ENCODE measurements at regions not wholly inside any gene's neighbourhood (a gene's known extent, or its start where the extent isn't known, plus 50 kb on each side); places are given as distances from the start of the nearest gene placed in this dataset.

DNA sequence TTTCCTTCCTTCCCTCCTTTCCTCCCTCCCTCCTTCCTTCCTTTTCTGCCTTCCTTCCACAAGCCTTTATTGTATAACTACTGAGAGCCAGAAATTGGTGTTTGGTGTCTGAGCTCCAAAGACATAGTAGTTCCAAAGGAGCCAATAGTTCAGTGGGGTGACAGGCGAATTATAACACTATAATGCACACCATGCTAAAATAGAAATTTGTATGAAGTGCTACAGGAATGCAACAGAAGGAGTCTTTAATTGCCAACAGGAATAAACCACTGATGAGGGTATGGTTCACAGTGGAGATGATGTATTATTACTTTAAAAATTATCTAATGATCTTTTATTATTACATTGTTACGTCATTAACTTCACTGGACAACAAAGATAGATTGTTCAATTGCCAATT lies 158.8 kb upstream of the SP8 start:
- DNase-seq = no peak

DNA sequence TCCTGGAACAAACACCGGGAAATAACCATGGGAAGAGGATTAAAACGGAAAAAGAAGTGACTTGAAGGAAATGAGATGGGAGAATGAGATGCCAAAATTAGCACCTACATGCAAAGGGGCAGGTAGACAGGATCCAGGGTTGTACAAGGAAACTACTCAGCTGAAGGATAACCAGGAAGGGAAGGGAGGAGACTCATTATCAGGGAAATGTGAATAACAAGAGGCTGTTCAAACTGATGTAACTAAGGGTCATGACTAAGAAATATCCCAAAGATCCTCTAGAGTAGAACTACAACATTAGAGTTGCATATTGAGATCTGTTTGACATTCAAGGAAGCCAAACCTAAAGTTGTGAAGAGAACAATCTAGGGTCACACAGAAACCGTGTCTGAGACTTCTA lies 166.2 kb upstream of the SP8 start:
- no peak for DNase-seq

DNA sequence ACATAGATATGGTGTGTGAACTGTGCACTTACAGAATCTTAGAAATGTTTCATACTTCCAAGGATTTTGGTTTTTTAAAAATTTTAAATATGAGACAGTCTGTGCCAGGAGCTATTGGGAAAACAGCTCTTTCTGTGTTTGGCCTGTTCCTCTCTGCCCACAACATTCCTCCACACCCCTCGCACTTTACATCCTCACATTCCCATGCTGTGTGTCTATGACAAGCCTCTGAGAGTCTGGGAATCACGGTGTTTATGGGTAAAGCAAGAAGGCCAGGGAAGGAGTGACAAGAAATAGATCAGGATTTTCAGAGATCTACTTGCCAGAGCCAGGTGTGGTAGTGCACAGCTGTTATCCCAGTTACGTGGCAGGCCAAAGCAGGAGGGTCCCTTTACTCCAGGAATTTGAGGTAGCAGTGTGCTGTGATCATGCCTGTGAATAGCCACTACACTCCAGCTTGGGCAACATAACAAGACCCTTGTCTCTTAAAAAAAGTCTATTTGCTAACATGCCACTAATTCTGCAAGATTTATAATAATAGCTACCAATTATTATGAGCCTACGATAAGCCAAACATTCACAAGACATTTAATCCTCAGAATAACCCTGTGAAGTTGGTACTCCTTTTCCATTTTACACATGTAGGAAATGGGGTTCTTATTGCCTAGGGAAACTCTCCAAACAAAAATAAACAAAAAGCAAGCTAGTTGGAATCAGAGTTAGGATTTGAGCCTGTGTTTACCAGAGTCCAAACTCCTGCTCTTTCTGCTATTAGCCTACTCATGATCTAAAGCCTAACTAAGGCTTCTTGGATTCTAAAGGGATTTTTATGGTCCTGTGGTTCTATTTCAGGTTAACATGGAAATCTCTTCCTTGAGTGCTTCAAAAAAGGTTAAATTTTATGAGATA lies 168.3 kb upstream of the SP8 start:
- DNase-seq = no peak

DNA sequence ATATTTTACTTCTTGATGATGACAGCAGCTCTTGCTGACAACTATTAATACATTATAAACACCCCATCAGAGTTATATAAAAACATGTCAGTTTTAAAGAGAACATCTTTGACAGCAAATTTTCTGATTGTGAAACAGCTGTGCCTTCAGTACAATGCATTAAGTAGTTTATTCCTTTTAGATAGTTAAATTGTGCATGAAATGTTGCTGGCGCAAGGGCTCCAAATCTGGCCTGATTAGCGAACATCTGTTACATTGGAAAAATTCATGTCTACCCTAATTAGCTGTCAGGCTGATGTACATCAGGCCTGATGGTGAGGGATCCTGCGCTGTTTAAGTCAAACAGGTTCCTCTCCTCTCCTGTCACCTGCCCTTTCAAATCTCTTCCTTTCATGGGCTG lies 171.9 kb upstream of the SP8 start:
- no peak for DNase-seq

DNA sequence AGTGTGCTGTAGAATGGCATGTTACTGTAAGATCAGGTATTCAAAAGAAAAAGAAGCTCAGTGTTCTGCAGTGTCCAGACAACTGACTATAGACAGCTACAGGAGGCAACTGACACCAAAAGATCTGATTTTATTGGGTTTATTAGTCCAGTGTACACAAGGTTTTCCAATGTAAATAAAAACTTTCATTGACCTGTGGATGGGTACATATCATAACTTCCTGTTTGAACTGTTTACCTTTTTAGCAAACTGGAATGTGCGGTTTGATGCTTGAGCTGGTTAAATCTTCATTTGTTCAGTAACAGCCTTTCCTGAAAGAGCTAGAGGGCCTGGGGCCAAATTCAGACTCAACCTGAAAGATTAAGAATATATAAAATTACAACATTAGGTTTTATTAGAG lies 172.6 kb upstream of the SP8 start:
- no peak for DNase-seq

DNA sequence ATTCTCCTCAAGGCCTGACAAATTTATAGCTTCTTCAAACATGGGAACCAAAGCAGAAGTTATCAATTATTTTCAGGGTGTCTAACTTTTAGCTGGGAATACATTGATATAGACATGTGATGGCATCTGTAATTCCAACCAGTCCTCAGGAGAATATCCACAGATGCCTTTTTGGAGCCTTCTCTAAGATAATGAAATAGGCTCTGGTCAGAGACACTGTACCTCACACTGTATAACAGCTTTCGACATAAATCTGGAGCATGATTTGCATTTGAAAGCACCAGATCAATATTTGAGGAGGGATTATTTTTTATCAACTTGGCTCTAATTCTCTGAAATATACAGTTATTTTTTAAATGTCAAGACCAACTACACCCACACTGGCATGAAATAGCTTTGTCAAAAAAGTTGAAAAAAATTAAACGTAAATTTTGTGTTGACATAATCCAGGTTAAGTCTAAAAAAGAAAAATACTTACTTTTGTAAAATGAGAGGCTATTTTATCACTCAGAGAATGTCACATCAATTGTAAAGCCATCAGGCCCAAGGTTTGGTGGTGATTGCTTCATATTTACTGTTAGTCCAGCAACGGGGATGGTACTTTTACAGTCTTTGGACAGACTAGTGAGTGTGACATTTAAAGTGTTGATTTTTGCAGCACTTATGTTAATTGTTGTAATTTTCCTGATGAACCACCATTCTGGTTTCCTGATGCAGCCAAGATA lies 177.0 kb upstream of the SP8 start:
- no peak for DNase-seq

DNA sequence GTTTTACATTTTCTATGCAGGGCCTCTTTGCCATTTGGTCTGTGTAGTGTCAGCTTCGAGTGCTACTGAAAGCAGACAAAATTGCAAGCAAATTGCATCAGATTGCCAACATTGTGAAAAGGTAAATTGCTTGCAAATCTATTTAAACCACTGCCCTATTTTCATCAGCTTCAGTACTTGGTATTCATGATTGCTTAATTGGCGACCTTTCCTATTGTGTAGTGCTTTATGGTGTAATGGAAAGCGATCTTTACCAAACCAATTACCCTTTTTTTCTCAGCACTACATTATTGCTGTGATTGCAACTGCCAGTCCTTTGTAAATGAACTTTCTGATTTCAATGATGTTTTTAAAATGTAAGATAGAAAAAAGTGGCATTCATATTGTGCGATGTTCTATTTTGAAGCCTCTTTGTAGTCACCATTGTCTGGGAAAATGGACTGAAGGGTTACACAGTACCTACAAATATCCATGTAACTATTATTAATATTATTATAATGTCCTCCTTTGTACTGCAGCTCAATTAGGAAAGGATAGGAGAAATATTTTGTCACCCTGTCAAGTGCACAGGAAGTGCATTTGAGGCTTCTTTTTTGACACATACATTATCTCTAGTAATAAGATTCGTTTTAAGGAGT lies 177.7 kb upstream of the SP8 start:
- no peak for DNase-seq

DNA sequence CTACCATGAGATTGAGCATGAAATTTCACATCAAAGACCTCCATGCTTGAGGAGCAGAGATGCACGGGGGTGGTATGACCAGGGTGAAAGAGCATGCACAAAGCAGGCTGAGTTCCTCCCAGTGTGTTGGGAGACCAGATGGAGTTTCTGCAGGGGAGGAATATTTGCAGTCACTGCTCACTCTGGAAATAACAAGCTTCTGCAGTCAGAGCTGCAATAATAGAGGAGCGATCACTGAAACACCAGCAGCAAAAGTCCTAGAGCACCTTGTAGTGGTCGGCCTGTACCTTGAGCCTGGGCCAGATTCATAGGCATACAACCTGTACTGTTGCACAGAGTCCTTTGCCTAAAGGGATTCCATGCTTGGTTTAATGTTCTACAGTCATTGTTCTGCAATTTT lies 184.5 kb upstream of the SP8 start:
- DNase-seq = no peak

DNA sequence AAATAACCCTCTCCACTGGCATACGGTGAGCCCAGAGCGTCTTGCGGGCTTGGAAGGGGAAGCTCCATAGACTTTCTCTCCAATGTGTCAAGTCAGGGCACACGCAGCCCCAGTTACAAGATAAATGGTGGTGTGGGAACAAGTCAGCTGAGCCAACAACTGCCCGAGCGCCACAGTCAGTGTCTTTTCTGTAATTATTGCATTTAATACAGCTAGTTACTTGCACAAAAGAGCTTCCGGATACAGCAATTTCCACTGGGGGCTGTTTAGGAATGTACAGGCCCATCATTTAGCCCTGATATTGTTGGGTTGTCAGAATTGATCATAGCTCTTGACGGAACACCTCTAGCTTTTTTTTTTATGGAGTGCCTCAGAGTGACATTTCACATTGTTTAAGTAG lies 193.5 kb upstream of the SP8 start:
- DNase-seq = no peak

DNA sequence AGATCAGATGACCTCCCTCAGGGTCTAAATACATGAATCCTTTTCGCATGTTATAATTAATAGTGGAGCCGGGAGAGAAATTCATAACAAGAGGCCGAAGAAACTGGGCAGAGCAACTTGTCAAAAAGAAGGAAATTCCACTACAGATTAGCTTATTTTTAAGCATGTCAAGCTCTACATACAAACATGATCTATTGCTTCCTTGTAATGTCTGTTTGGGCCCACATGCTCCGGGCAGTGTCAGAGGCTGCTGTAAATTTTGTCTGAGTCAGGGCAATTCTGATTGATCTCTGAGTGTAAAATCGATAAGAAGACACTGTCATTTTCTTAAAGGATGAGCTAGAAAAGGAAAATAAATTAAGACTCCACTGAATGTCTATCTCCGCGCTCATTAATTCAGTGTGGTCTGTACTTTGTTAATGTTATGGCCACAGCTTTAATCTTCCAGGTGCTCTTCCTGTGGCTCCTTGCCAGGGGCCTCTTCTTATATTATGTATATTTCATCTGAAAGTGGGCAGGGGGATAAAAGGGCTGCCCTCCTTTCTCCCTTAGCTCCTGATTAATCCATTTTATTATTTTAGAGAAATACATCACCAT lies 194.1 kb upstream of the SP8 start:
- no peak for DNase-seq

DNA sequence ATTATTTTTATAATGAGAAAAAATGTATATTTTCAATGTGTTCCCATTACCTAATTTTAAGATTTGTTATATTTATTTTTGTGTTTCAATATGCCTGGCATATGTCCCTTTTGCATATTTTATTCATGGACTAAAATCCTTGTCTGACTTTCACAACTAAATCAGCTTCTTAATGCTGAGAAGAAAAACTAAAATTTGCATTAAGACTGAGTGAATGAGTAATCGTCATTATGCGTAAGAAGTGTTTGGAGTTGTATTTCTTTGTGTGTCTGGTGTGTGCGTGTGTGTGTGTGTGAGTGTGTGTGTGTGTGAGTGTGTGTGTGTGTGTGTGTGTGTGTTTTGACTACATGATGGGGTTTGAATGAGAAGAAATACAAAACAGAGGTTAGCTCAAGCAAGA lies 201.7 kb upstream of the SP8 start:
- no peak for DNase-seq

DNA sequence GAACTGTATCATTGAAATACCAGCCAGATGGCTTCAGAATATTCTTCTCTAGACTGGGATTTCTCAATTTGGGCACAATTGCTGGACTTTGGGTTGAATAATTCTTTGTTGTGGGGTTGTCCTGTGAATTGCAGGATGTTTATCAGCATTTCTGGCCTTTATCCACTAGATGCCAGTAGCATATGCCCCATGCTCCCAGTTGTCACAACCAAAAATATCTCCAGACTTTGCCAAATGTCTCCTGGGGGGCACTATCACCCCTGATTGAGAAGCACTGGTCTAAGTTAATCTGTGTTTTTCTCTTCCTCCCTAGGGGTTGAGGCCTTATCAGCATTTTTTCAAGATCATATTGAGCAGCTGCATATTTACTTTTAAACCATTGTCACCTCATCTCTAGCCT lies 204.9 kb upstream of the SP8 start:
- no peak for DNase-seq

DNA sequence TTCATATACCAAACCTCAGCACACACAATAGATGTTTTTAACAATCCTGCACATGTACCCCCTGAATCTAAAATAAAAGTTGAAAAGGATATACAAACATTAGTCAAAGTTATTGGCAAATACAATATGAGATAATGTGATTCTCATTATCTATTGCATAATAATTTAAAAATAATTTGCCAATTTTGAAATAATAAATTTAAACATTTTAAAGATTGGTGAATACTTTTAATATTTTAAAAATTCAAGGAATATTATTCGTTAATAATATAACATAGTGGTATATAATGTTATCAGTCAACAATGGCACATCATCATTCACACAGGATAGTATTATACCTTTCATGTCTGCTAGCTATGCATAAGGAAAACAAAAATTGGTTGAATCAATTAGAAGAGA lies 207.0 kb upstream of the SP8 start:
- DNase-seq = no peak

DNA sequence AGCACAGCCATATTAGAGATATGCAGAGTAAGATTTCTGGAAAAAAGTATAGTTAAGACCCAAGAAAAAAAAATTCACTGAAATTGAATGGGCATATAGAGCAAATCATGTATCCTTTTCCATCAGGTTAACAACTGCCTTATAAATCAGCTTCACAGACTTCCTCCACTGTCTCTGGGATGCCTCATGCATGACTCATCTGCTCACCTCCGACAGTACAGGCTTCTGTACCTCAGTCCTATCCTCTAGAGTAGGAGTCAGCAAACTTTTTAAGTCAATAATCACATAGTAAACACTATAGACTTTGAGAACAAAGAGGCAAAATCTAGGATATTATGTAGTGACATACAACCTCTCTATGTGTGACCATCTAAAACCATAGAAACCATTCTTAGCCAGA lies 211.6 kb upstream of the SP8 start:
- no peak for DNase-seq

DNA sequence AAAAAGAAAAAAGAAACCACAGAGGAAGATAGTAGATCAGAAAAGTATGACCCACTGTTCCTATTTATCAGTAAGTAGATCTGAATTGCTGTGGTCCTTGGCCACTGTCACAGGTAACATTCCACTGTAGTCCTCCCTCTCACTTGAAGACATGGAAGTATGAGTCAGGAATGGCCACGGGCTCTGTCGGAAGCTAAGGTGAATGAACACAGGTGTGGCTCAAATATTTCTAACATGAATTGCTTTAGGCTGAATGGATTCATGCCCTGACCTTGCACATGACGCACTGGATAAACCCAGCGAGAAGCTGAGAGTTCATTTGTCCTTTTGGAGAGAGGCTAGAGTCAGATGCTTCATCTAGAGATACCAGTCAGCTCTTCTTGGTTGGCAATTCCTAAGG lies 224.5 kb upstream of the SP8 start:
- DNase-seq = no peak

DNA sequence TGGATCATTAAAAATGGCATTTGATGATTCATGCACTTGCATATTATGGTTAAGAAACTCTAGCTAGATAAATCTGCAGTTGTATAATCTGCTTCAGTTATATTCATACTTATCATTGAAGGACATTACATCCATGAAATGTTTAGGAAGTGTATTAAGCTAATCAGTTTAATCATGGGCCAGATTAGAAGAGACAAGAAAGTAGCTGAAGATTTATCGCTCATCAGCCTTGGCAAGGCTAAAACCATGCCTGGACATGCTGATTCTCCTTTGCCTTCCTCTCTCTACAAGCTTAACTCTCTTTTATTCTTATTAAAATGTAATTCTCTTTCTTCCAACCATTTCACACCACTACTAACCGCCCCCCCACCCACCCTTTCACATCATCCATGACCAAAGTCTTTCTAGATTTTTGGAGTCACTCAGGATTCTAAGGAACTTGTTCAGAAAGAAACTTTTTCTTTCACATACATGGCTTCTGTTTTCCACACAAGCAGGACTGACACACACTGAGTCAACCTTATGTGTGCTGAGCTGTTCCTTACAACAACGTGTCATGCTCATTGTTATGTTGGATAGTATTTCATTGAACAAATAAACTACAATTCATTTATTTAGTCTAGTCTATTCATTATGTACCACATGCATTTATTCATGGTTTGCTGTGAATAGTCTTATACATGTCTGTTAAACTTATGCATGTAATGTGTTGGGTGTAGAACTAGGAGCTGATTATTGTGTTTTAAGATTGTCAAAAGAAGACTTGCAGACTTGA lies 227.3 kb upstream of the SP8 start:
- no peak for DNase-seq

DNA sequence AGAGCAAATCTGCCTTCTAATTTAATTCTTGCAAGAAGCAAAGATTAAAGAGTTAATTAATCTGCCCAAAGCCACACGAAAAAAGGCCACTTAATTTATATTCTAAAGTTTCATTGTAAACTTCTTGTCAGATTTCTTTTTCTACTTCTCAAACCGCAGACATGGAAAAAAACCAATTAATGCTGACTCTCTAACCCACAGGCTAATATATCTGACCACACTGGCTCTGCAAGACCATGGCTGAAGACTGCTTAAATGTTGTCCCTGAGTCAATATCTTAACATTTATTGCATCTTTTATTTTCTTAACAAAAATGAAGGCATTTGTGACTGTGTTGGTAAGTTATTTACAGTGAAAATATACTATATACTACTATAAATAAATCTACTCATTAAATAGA lies 234.0 kb upstream of the SP8 start:
- DNase-seq = no peak

DNA sequence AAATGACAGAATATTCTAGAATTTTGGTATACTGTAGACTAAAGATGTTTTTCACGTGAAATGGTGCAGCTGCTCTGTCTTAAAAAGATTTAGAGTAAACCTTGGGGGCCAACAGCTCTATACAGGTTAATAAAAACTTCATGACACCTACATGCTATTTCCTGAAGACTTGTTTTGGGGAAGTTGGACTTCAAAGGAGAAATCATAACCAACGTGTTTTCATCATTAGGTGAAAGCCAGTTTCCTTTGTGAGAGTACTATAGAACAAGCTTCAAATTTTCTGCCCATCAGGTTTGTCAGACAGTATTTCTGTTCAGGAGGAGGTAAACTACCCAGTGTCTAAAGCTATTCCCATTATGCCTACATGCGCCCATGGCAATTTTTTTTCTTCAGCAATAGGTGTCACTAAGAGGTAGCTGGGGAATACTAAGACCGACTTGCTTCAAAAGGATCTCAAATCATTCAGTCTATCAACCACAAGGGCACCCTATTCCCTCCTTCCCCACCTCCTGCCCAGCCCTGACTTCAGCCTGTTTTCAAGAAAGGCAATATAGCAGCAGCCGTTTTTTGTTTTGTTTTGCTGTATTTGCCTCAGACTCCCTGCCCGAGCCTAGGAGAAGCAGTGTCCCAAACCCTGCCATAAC lies 237.3 kb upstream of the SP8 start:
- no peak for DNase-seq

DNA sequence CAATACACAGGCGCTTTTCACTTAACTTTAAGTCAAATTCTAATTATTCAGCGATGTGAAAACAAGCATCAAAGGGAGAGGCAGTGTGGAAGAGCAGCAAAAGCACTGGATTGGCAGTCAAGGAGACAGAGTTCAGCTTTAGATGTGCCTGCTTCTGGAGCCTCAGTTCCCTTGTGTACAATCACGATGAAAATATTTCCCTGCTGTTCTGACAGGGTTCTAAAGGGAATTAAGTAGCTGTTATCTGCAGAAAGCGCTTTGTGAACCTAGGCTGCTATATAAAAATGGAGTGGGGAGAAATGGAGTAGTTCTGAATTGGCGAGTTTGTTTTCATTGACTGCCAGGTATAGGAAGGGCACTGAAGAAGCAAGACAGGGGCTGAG lies 237.8 kb upstream of the SP8 start:
- no peak for DNase-seq

DNA sequence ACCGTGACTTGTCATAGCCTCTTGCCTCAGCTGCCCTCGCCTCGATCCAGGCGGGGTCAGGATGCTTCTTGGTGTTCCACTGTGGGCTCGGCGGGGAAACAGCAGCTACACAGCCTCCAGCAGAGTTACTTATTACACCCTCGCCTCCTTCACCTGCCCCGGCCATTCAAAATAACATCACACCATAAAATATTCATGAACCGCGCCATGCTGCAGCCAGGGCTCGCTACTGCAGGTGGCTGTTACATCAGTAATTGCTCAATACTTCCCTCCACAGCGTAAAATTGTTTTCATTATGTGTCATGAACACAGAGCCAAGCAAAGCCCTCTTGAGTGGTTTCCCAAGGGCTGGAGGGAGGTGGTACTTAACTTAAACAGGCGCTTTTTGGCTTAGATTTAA lies 241.5 kb upstream of the SP8 start:
- peak in 1 of 14 donors; percentile 3 for DNase-seq

DNA sequence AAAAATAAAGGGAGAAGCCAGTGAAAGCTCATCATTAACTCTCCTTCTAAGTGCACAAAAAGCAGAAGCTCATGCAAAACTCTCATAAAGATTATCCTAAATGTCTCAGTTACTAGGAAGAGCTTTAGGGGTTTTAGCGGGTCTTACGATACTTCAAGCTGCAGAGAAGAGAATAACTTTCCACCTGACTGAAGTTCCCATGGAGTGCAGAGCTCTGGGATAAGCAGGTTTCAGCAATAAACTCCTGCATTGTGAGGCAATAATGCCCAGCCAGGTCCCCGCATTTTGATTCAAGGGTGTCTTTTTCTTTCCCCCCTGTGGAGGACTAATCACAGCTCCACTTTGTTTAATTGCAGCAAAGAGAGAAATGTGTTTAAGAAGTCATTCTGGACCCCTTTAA lies 241.9 kb upstream of the SP8 start:
- no peak for DNase-seq

DNA sequence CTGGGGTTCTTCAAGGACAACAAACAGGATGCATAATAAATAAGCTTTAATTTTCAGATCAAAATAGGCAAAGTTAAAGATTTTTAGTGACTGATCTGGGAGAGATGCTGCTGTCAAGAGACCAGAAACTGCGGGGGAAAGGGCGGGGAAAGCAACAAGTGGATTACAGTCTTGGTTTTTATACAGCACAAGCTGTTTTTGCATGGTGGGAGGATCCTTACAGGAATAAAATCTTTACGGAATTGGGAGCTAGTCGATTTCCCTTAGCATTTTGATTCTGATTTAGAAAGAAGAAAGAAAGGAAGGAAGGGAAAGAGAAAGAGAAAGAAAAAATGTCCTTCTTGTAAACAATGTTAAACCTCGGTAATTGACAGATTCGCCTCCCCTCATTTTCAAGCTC lies 242.3 kb upstream of the SP8 start:
- DNase-seq = no peak
